Tibial artery (tissue), 4 donors: ENCODE measurements at regions not wholly inside any gene's neighbourhood (a gene's known extent, or its start where the extent isn't known, plus 50 kb on each side); places are given as distances from the start of the nearest gene placed in this dataset.

Experiments used
- DNase-seq, 2 donors: peaks; one replicate each; pipeline ENCODE4 v3.0.0-alpha.2; 2019
- H3K27ac ChIP-seq, 2 donors: fragments of 200-600 bp; sonication (generic) in 1 of 2; 1 replicate in 1 of 2; 2 replicates in 1 of 2; pipeline ENCODE4 v1.5.1; 2018 to 2019; ENCODE audit warnings: mild to moderate bottlenecking in 1 of 2
- H3K27me3 ChIP-seq, 2 donors: fragments of 200-600 bp; sonication (generic) in 1 of 2; one replicate each; pipeline versions ENCODE4 v1.5.1 to v1.6.0; 2016 to 2019
- H3K36me3 ChIP-seq, 3 donors: fragments of 200-600 bp; sonication (generic) in 2 of 3; one replicate each; pipeline ENCODE4 v1.5.1; 2016 to 2019; ENCODE audit warnings: mild to moderate bottlenecking in 2 of 3
- H3K4me1 ChIP-seq, 4 donors: fragments of 200-600 bp; sonication (generic) in 2 of 4; 1 replicate in 3 of 4; 2 replicates in 1 of 4; pipeline ENCODE4 v1.5.1; 2016 to 2019
- H3K4me3 ChIP-seq, 2 donors: fragments of 200-600 bp; sonication (generic) in 1 of 2; 1 replicate in 1 of 2; 2 replicates in 1 of 2; pipeline ENCODE4 v1.5.1; 2018 to 2019; ENCODE audit warnings: mild to moderate bottlenecking in 2 of 2
- H3K9me3 ChIP-seq, 3 donors: fragments of 200-600 bp; sonication (generic) in 1 of 3; one replicate each; pipeline ENCODE4 v1.5.1; 2016 to 2019
- intact Hi-C: fragments of 100-400 bp; cut with DNase I; formaldehyde crosslinking; loops from one replicate; pipeline ENCODE4 v1.15.0; 2023; ENCODE audit warnings: low total_unique reads
- TF ChIP-seq, protein P1 (sequence below), 2 experiments: fragments of 200-600 bp in 1 of 2; fragments of 450-650 bp in 1 of 2; IDR thresholded peaks; one replicate each; pipeline ENCODE4 v1.5.1; 2017 to 2019; ENCODE audit warnings: antibody characterized with exemption in 2 of 2, mild to moderate bottlenecking in 1 of 2, moderate library complexity in 1 of 2

DNA sequence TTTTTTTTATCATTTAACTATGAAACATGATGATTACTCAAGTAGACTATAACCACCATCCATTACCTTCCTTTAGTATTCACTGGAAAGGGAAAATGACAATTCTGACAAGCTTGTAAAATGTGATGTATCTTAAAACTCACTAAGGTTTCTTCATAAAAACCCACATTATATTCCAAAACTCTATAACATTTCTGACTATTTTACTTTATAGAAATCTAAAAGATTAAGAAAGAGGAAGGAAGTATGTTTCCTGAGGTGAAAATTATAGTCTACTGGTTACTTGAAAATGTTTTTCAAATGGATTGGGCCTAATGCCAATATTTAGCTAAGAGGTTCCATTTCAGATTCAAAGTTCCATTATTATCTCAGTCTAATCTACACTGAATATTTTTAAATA is 1982.2 kb upstream of the C9orf72 start:
- Histone ChIP-seq H3K9me3 (no peaks in the 10 kb centered on the region), H3K27ac (no peak overlapping the region), H3K4me1 (no peaks in the 10 kb centered on the region), H3K27me3 (no peaks in the 10 kb centered on the region), H3K36me3 (no peaks in the 10 kb centered on the region), H3K4me3 (no peak overlapping the region)
- no peak for DNase-seq
- TF ChIP-seq, protein P1, sequence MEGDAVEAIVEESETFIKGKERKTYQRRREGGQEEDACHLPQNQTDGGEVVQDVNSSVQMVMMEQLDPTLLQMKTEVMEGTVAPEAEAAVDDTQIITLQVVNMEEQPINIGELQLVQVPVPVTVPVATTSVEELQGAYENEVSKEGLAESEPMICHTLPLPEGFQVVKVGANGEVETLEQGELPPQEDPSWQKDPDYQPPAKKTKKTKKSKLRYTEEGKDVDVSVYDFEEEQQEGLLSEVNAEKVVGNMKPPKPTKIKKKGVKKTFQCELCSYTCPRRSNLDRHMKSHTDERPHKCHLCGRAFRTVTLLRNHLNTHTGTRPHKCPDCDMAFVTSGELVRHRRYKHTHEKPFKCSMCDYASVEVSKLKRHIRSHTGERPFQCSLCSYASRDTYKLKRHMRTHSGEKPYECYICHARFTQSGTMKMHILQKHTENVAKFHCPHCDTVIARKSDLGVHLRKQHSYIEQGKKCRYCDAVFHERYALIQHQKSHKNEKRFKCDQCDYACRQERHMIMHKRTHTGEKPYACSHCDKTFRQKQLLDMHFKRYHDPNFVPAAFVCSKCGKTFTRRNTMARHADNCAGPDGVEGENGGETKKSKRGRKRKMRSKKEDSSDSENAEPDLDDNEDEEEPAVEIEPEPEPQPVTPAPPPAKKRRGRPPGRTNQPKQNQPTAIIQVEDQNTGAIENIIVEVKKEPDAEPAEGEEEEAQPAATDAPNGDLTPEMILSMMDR (IDR thresholded peaks at IDR 0.05), result no peak
- intact Hi-C loops, result no loop called here

DNA sequence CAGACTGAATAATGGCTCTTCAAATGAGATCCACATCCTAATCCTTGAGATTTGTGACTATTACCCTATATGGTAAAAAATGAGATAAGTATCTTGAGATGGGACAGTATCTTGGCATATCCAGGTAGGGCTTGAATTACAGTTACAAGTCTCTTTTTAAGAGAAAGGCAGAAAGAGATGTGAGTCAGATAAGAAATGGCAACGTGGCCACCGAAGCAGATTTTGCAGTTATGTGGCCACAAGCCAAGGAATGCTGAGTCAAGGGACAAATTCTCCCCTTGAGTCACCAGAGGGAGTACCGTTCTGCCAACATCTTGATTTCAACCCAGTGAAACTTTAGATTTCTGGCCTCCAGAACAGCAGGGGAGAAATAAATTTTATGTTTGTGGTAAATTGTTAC is 1983.0 kb upstream of the C9orf72 start:
- Histone ChIP-seq H3K27me3 (no peaks in the 10 kb centered on the region), H3K4me3 (no peak overlapping the region), H3K9me3 (no peaks in the 10 kb centered on the region), H3K27ac (no peak overlapping the region), H3K36me3 (no peaks in the 10 kb centered on the region), H3K4me1 (no peaks in the 10 kb centered on the region)
- no peak for DNase-seq
- TF ChIP-seq, protein P1 (IDR thresholded peaks at IDR 0.05), result no peak
- intact Hi-C loops, result no loop called here

- Histone ChIP-seq H3K36me3 (no peaks in the 10 kb centered on the region), H3K4me3 (no peak overlapping the region), H3K27ac (no peak overlapping the region), H3K27me3 (no peaks in the 10 kb centered on the region), H3K9me3 (no peaks in the 10 kb centered on the region), H3K4me1 (no peaks in the 10 kb centered on the region)
- TF ChIP-seq, protein P1 (IDR thresholded peaks at IDR 0.05), result no peak
- intact Hi-C loops, result no loop called here
- no peak for DNase-seq
These were observed 1983.5 kb upstream of the C9orf72 start for GRCh38 chr9:29556746-29557145.

DNA sequence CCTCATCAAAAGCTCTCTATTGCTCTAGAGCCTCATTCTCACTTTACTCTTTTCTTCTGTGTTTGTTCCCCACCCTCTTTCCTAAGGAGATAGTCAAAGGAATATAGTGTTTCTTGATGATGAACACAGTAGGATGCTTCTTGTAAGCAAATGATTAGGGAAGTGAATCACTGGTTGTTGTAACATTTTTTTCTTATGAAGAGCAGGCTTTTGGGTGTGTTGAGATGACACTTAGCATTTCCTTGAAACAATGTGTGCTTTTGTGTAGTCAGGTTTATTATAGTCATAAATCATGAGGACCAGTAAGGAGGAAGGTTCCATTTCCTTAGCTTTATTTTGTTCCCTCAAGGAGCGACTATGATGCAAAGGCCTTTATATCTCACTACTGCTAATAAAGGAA is 1991.3 kb upstream of the C9orf72 start:
- TF ChIP-seq, protein P1 (IDR thresholded peaks at IDR 0.05), result no peak
- Histone ChIP-seq H3K27me3 (no peaks in the 10 kb centered on the region), H3K4me3 (no peak overlapping the region), H3K9me3 (no peaks in the 10 kb centered on the region), H3K36me3 (no peaks in the 10 kb centered on the region), H3K27ac (no peak overlapping the region), H3K4me1 (no peaks in the 10 kb centered on the region)
- no peak for DNase-seq
- intact Hi-C loops, result no loop called here

- intact Hi-C loops, result no loop called here
- no peak for DNase-seq
- no peak overlapping the region for H3K27ac ChIP-seq
- no peaks in the 10 kb centered on the region for H3K36me3 ChIP-seq
- no peaks in the 10 kb centered on the region for H3K27me3 ChIP-seq
- H3K9me3 ChIP-seq, result no peaks in the 10 kb centered on the region
- H3K4me3 ChIP-seq, result no peak overlapping the region
- H3K4me1 ChIP-seq, result no peaks in the 10 kb centered on the region
- TF ChIP-seq, protein P1 (IDR thresholded peaks at IDR 0.05), result no peak
These were observed 2001.9 kb upstream of the C9orf72 start for GRCh38 chr9:29575219-29575618.

DNA sequence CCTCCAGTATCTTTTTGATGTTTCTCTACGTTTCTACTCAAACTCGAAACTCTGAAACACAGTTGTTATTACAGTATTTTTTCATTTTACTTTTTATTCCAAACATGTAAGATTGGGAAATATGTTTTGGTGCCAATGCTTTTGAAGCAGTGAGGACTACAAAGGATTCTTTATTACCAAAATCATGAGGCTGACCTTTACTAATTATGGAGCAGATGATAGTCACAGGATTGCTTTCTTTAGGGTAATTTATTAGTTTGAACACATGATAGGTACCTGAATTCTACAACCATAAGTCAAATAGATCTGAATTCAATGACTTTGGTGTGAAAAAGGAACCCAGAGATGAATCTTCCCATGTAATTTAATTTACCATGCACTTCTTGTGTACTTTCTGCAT is 2015.1 kb upstream of the C9orf72 start:
- no peaks in the 10 kb centered on the region for H3K4me1 ChIP-seq
- H3K4me3 ChIP-seq, result no peak overlapping the region
- intact Hi-C loops, result no loop called here
- no peak for DNase-seq
- H3K27me3 ChIP-seq, result no peaks in the 10 kb centered on the region
- H3K36me3 ChIP-seq, result no peaks in the 10 kb centered on the region
- peaks cover 0 to 3% (median 0%) of the 10 kb centered on the region in 3 donors for H3K9me3 ChIP-seq
- TF ChIP-seq, protein P1 (IDR thresholded peaks at IDR 0.05), result no peak
- no peak overlapping the region for H3K27ac ChIP-seq
